Thyroid gland (tissue), 4 donors: ENCODE measurements at regions not wholly inside any gene's neighbourhood (a gene's known extent, or its start where the extent isn't known, plus 50 kb on each side); places are given as distances from the start of the nearest gene placed in this dataset.

Experiments
- CTCF ChIP-seq, 6 experiments: fragments of 200-600 bp in 3 of 6; fragments of 450-650 bp in 3 of 6; sonication (generic) in 3 of 6; IDR thresholded peaks; one replicate each; pipeline ENCODE4 v1.5.1; 2016 to 2019; ENCODE audit warnings: antibody characterized with exemption in 6 of 6, mild to moderate bottlenecking in 2 of 6, inconsistent platforms in 1 of 6, moderate library complexity in 1 of 6
- POLR2A ChIP-seq, 2 donors: fragments of 450-650 bp; IDR thresholded peaks; one replicate each; pipeline ENCODE4 v1.6.1; 2017; ENCODE audit warnings: antibody characterized with exemption in 2 of 2, mild to moderate bottlenecking in 2 of 2, moderate library complexity in 1 of 2

GRCh38 chr13:26813980-26814348, 53.4 kb upstream of the GPR12 start:
- TF ChIP-seq POLR2A (IDR thresholded peaks at IDR 0.05): no peak
- TF ChIP-seq CTCF (IDR thresholded peaks at IDR 0.05): no peak
